ENCODE measurements at regions not wholly inside any gene's neighbourhood (a gene's known extent, or its start where the extent isn't known, plus 50 kb on each side); places are given as distances from the start of the nearest gene placed in this dataset.

DNA sequence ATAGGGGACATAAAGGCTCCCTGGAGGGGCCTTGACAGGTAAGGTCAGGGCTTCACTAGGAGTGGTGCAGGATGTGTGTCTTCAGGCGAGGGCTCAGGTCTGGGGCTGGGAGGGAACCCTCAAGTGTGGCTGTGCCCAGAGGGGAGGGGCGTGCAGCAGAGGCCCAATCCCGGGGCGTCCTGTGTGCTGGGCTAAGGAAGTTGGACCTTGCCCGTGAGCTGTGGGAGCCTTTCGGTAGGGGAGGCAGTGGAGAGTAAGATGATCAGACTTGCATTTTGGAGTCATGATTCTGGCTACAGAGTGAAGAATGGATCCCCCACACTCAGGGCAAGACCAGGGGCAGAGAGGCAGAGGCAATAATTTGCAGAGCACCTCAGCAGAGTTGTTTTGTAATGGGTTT is 145.4 kb downstream of the BUB3 start:
- TF ChIP-seq, protein P1, sequence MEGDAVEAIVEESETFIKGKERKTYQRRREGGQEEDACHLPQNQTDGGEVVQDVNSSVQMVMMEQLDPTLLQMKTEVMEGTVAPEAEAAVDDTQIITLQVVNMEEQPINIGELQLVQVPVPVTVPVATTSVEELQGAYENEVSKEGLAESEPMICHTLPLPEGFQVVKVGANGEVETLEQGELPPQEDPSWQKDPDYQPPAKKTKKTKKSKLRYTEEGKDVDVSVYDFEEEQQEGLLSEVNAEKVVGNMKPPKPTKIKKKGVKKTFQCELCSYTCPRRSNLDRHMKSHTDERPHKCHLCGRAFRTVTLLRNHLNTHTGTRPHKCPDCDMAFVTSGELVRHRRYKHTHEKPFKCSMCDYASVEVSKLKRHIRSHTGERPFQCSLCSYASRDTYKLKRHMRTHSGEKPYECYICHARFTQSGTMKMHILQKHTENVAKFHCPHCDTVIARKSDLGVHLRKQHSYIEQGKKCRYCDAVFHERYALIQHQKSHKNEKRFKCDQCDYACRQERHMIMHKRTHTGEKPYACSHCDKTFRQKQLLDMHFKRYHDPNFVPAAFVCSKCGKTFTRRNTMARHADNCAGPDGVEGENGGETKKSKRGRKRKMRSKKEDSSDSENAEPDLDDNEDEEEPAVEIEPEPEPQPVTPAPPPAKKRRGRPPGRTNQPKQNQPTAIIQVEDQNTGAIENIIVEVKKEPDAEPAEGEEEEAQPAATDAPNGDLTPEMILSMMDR (IDR thresholded peaks at IDR 0.05; ENCODE audit: borderline replicate concordance, extremely low read depth, low read length, poor library complexity, severe bottlenecking) = no peak
- no peak for TF ChIP-seq EZH2 (IDR thresholded peaks at IDR 0.05; ENCODE audit: borderline replicate concordance, low read depth, low read length, severe bottlenecking)

All from DND-41 (cell line).